GM13976 (cell line): ENCODE measurements at regions not wholly inside any gene's neighbourhood (a gene's known extent, or its start where the extent isn't known, plus 50 kb on each side); places are given as distances from the start of the nearest gene placed in this dataset.

Source experiments
- DNase-seq: peaks from one replicate; pipeline ENCODE4 v3.0.0; 2012; ENCODE audit warnings: low spot score
- CTCF ChIP-seq: IDR thresholded peaks from 2 replicates; pipeline ENCODE4 v1.5.1; 2012; ENCODE audit warnings: borderline replicate concordance, mild to moderate bottlenecking; ENCODE audit not compliant: insufficient read depth; ENCODE audit errors: extremely low read depth, missing control alignments, control extremely low read depth
- in situ Hi-C: fragments of 300-500 bp; cut with MboI; formaldehyde crosslinking; loops from one replicate; pipeline ENCODE4 v1.12.0; 2022; ENCODE audit warnings: low sequenced_read_pairs, mixed read lengths, inconsistent platforms; ENCODE audit not compliant: unreplicated experiment

- in situ Hi-C loops: no loop called here
- DNase-seq: no peak
- TF ChIP-seq CTCF: no peak
Observed at GRCh38 chr12:90062799-90063198, 354.2 kb upstream of the ATP2B1 start.

- no peak for DNase-seq
- no peak for TF ChIP-seq CTCF
- in situ Hi-C loops: no loop called here
Observed at GRCh38 chr12:90061809-90062208, 353.2 kb upstream of the ATP2B1 start.

GRCh38 chr12:90060031-90060430 is 351.4 kb upstream of the ATP2B1 start:
- in situ Hi-C loops: no loop called here
- TF ChIP-seq CTCF: no peak
- DNase-seq: no peak

GRCh38 chr12:90058704-90059103 is 350.1 kb upstream of the ATP2B1 start:
- TF ChIP-seq CTCF: no peak
- in situ Hi-C loops: no loop called here
- no peak for DNase-seq

GRCh38 chr12:90055071-90055470 is 346.4 kb upstream of the ATP2B1 start:
- in situ Hi-C loops: no loop called here
- TF ChIP-seq CTCF: no peak
- DNase-seq: no peak

GRCh38 chr12:90048918-90049317 is 340.3 kb upstream of the ATP2B1 start:
- in situ Hi-C loops: no loop called here
- TF ChIP-seq CTCF: no peak
- no peak for DNase-seq

GRCh38 chr12:90045559-90045958 is 336.9 kb upstream of the ATP2B1 start:
- DNase-seq: no peak
- TF ChIP-seq CTCF: no peak
- in situ Hi-C loops: no loop called here
